Subcutaneous abdominal adipose tissue (tissue), 5 donors: ENCODE measurements at regions not wholly inside any gene's neighbourhood (a gene's known extent, or its start where the extent isn't known, plus 50 kb on each side); places are given as distances from the start of the nearest gene placed in this dataset.

Experiments used
- H3K27ac ChIP-seq: one replicate; pipeline ENCODE4 v1.7.0; 2013; ENCODE audit warnings: low read depth, mild to moderate bottlenecking, inconsistent platforms, low read length, moderate library complexity
- H3K27me3 ChIP-seq, 5 donors: one replicate each; pipeline ENCODE4 v1.7.0; 2013; ENCODE audit warnings: low read length in 5 of 5, inconsistent platforms in 1 of 5; ENCODE audit not compliant: control insufficient read depth in 5 of 5, insufficient read depth in 4 of 5
- H3K36me3 ChIP-seq, 5 donors: one replicate each; pipeline ENCODE4 v1.7.0; 2013; ENCODE audit warnings: low read length in 5 of 5; ENCODE audit not compliant: control insufficient read depth in 5 of 5, insufficient read depth in 5 of 5
- H3K4me1 ChIP-seq, 5 donors: one replicate each; pipeline ENCODE4 v1.7.0; 2013; ENCODE audit warnings: low read length in 5 of 5, mild to moderate bottlenecking in 3 of 5, moderate library complexity in 1 of 5; ENCODE audit not compliant: control insufficient read depth in 5 of 5, insufficient read depth in 5 of 5
- H3K4me3 ChIP-seq, 5 donors: one replicate each; pipeline ENCODE4 v1.7.0; 2013; ENCODE audit warnings: low read length in 5 of 5, low read depth in 1 of 5
- H3K9ac ChIP-seq, 5 donors: one replicate each; pipeline ENCODE4 v1.7.0; 2013; ENCODE audit warnings: low read length in 5 of 5, mild to moderate bottlenecking in 4 of 5, moderate library complexity in 3 of 5
- H3K9me3 ChIP-seq, 5 donors: one replicate each; pipeline ENCODE4 v1.7.0; 2013; ENCODE audit warnings: low read length in 5 of 5; ENCODE audit not compliant: control insufficient read depth in 5 of 5
- donor health status: healthy.
- donor health status: healthy.
- donor health status: healthy.
- donor health status: healthy.
- donor health status: healthy.

DNA sequence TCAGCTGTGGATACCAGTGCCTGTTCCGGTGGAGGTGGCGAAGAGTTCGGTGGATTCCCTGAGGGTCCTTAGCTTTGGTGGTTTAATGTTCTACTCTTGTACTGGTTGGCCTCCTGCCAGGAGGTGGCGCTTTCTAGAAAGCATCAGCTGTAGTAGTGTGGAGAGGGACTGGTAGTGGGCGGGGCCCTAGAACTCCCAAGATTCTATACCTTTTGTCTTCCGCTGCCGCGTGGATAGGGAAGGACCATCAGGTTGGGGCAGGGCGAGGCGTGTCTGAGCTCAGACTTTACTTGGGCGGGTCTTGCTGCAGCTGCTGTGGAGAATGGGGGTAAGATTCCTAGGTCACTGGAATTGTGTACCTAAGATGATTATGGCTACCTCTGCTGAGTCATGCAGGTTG, 390.3 kb downstream of the FAM47A start:
- no peaks in the 10 kb centered on the region for H3K36me3 ChIP-seq
- no peak overlapping the region for H3K9ac ChIP-seq
- no peaks in the 10 kb centered on the region for H3K4me1 ChIP-seq
- H3K27ac ChIP-seq: no peak overlapping the region
- no peak overlapping the region for H3K4me3 ChIP-seq
- peaks cover 0 to 2% (median 0%) of the 10 kb centered on the region in 5 donors for H3K9me3 ChIP-seq
- H3K27me3 ChIP-seq: peaks cover 0 to 2% (median 0%) of the 10 kb centered on the region in 5 donors

DNA sequence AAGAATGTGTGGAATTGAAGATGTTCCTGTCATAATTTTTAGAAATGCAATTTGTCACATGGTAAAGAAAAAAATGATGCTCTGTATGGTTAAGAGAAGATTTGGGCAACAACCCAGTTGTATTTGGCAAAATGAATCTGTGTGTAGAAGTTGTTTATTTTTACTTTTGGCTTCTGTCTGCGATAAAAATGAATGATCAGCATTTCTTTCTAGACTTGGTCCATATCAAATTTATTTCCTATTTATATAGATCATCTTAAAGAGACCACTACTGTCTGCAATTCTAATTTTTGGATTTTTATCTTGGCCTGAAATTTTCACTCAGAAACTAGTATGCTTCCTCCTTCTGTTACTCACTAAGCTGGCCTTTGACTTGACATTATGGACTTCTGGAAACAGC, 396.9 kb downstream of the FAM47A start:
- Histone ChIP-seq H3K9me3 (peaks cover 0 to 2% (median 0%) of the 10 kb centered on the region in 5 donors), H3K36me3 (no peaks in the 10 kb centered on the region), H3K27ac (no peak overlapping the region), H3K4me3 (no peak overlapping the region), H3K27me3 (no peaks in the 10 kb centered on the region), H3K4me1 (no peaks in the 10 kb centered on the region), H3K9ac (no peak overlapping the region)

DNA sequence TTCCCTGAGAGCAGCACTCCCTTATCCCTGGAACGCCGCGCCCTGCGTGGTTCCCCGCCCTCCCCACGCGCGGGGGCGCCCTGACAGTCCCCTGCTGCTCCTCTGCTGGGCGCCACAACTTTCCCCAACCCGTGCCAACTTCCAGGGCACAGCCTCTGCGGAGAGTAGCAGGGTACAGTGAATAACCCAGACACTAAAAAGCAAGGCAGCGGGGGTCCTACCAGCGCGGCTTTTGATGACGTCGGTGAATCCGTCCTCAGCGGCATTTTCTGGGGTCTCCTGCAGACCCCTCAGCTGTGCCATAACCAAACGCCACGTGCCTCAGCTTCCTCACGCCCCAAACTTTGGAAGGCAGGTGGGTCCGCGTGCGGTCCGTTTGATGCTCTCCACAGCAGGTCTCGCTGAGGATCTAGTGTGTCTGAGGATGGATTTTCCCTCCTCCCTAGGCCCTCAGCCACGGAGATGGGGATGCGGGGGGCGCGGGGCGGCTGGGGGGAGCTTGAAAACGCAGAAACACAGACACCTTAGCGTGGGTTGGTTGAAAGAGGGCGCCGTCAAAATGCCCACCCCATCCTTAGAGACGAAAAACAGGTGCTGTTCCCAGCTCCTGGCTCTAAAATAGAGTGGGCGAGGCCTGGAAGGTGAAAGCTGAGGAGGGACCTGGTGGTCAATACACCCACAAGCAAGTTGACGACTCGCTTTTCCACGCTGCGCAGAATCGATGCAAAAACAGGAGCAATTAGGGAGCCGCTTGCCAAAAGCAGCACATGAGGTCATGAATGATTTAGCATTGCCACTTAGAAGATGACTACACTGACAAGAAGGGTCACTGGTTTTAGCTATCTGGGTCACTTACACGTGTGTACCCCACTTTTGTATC, 405.6 kb downstream of the FAM47A start:
- H3K4me3 ChIP-seq: peak overlapping the region in 1 of 5 donors; percentile 2
- no peak overlapping the region for H3K27ac ChIP-seq
- peaks cover 0 to 11% (median 5%) of the 10 kb centered on the region in 5 donors for H3K4me1 ChIP-seq
- H3K9me3 ChIP-seq: no peaks in the 10 kb centered on the region
- H3K36me3 ChIP-seq: no peaks in the 10 kb centered on the region
- H3K27me3 ChIP-seq: peaks cover 0 to 4% (median 0%) of the 10 kb centered on the region in 5 donors
- no peak overlapping the region for H3K9ac ChIP-seq

DNA sequence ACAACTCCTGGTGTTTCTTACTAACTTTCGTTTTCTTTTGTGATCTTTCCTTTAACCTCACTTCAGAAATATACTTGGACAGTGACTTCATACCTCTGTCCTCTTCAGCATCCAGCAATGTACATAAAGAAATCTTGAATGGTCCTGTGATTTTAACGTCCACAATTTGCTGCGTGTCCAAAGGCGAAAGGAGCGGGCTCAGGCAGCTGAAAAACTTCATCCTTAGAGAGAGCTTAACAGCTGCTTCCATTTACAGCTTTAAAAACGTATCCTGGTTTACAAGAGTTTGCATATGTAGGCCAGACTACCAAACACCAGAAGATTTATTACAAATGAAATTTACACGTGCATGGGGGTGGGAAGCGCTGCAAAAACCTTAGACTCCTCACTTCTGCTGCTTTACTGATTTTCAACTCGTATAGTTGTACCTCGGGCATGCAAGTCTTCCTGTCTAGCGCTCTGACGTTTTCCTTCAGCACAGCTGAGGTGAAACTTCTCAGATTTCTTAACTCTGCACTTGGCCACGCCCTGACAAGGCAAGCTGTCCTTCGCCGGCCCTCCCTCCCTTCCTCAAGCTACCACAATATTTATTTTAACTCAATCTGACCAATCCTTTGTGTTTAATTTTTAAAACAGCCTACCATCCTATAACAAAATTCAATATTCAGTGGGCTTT, 406.4 kb downstream of the FAM47A start:
- H3K27ac ChIP-seq: no peak overlapping the region
- peaks cover 0 to 11% (median 5%) of the 10 kb centered on the region in 5 donors for H3K4me1 ChIP-seq
- H3K9ac ChIP-seq: no peak overlapping the region
- no peaks in the 10 kb centered on the region for H3K36me3 ChIP-seq
- no peaks in the 10 kb centered on the region for H3K9me3 ChIP-seq
- peak overlapping the region; percentile 2 to 67 (median 14) for H3K4me3 ChIP-seq
- peaks cover 0 to 4% (median 0%) of the 10 kb centered on the region in 5 donors for H3K27me3 ChIP-seq

DNA sequence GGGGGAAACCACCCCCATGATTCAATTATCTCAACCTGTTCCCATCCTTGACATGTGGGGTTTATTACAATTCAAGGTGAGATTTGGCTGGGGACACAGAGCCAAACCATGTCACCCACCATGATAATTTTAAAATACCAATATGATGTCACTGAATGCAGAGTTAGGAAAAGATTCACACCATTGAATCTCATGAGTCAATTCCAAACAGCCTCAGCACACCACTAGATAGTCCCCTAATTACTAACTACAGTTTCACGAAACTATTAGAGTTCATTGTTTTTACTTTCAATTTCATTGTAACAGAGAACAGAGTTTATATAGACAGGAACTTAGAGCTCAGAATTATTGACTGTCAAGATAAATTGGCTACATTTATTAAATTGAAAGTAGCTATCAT, 410.2 kb downstream of the FAM47A start:
- H3K4me3 ChIP-seq: no peak overlapping the region
- peaks cover 0 to 11% (median 5%) of the 10 kb centered on the region in 5 donors for H3K4me1 ChIP-seq
- H3K9me3 ChIP-seq: no peaks in the 10 kb centered on the region
- H3K36me3 ChIP-seq: no peaks in the 10 kb centered on the region
- no peak overlapping the region for H3K9ac ChIP-seq
- peaks cover 0 to 4% (median 0%) of the 10 kb centered on the region in 5 donors for H3K27me3 ChIP-seq
- H3K27ac ChIP-seq: no peak overlapping the region

DNA sequence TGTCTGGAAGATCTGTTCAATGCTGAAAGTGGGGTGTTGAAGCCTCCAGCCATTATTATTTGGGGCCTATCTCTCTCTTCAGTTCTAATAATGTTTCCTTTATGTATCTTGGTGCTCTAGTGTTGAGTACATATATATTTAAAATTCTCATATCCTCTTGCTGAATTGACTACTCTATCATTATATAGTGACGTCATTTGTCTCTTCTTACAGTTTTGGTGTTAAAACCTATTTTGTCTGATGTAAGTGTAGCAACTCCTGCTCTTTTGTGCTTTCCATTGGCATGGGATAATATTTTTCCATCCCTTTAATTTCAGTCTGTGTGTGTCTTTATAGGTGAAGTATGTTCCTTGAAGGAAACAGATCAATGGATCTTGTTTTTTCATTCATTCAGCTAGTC, 446.0 kb downstream of the FAM47A start:
- H3K36me3 ChIP-seq: no peaks in the 10 kb centered on the region
- H3K9me3 ChIP-seq: peaks cover 0 to 5% (median 0%) of the 10 kb centered on the region in 5 donors
- no peak overlapping the region for H3K4me3 ChIP-seq
- no peak overlapping the region for H3K27ac ChIP-seq
- H3K4me1 ChIP-seq: no peaks in the 10 kb centered on the region
- H3K27me3 ChIP-seq: no peaks in the 10 kb centered on the region
- no peak overlapping the region for H3K9ac ChIP-seq
